ENCODE measurements at regions not wholly inside any gene's neighbourhood (a gene's known extent, or its start where the extent isn't known, plus 50 kb on each side); places are given as distances from the start of the nearest gene placed in this dataset.

DNA sequence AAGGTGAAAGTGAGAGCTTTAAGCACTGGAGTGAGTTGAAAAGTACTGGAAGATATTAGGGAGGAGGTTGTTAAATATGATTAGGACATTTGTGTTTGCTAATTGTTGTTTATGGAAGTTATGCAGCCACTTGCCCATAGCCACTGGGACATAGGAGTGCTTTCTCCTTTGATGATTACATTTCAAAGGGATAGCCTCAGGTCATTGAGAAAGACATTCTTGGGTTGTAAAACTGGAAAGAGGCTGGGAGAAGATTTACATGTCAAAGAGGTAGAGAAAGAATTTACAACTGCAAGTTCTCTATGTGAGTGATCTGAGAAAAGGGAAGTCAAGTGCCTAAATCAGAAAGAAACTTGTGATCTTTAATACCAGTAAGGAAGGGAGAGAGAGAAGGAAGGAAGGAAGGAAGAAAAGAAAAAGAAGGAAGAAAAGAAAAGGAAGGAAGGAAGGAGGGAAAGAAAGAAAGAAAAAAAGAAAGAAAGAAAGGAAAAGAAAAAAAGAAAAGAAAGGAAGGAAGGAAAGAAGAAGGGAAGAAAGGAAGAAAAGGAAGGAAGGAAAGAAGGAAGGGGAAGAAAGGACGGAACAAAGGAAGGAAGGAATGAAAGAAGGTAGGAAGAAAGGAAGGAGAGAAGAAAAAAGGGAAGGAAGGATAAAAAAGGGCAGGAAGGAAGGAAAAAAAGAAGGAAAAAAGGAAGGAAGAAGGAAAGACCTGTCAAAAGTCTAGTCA is 284.6 kb upstream of the DPYD start:
- no peak for TF ChIP-seq ZNF221 (tag by site-specific recombination; IDR thresholded peaks at IDR 0.05; ENCODE audit: borderline replicate concordance)
- TF ChIP-seq ZNF366 (tag by site-specific recombination; conservative IDR thresholded peaks at IDR 0.05) = peak; percentile 85
- no peak for TF ChIP-seq ZNF548 (tag by site-specific recombination; IDR thresholded peaks at IDR 0.05)
- ChIA-PET CTCF (no interaction called here), POLR2A (no interaction called here)
- Histone ChIP-seq H3K36me3 (ENCODE audit: control insufficient read depth in 2 of 2, insufficient read depth in 1 of 2, low read length in 2 of 2) (no peaks in the 10 kb centered on the region), H3K4me1 (ENCODE audit: control insufficient read depth, insufficient read depth, low read length) (no peaks in the 10 kb centered on the region), H3K4me3 (ENCODE audit: low read depth, low read length) (no peak overlapping the region), H3K27ac (ENCODE audit: extremely low read depth, low read depth, low read length) (no peak overlapping the region), H3K9me3 (ENCODE audit: control insufficient read depth, insufficient read depth, low read depth, low read length) (no peaks in the 10 kb centered on the region)

- POLR2A ChIA-PET = no interaction called here
- TF ChIP-seq ZNF626 (tag by site-specific recombination; IDR thresholded peaks at IDR 0.05) (no peak), ZNF529 (tag by site-specific recombination; IDR thresholded peaks at IDR 0.05; ENCODE audit: insufficient replicate concordance) (no peak), OVOL3 (tag by site-specific recombination; IDR thresholded peaks at IDR 0.05) (no peak), SP3 (tag by site-specific recombination; IDR thresholded peaks at IDR 0.05) (no peak), SCRT2 (tag by site-specific recombination; IDR thresholded peaks at IDR 0.05) (no peak), ZNF426 (tag by site-specific recombination; IDR thresholded peaks at IDR 0.05) (no peak), ZNF169 (tag by site-specific recombination; IDR thresholded peaks at IDR 0.05) (no peak), ZFP37 (tag by site-specific recombination; IDR thresholded peaks at IDR 0.05) (no peak), ZNF629 (tag by site-specific recombination; IDR thresholded peaks at IDR 0.05) (no peak), ZNF311 (tag by site-specific recombination; IDR thresholded peaks at IDR 0.05; ENCODE audit: borderline replicate concordance) (no peak), ZNF776 (tag by site-specific recombination; IDR thresholded peaks at IDR 0.05; ENCODE audit: borderline replicate concordance) (no peak), ZFHX2 (tag by site-specific recombination; conservative IDR thresholded peaks at IDR 0.05) (no peak)
- TF ChIP-seq, protein P1, sequence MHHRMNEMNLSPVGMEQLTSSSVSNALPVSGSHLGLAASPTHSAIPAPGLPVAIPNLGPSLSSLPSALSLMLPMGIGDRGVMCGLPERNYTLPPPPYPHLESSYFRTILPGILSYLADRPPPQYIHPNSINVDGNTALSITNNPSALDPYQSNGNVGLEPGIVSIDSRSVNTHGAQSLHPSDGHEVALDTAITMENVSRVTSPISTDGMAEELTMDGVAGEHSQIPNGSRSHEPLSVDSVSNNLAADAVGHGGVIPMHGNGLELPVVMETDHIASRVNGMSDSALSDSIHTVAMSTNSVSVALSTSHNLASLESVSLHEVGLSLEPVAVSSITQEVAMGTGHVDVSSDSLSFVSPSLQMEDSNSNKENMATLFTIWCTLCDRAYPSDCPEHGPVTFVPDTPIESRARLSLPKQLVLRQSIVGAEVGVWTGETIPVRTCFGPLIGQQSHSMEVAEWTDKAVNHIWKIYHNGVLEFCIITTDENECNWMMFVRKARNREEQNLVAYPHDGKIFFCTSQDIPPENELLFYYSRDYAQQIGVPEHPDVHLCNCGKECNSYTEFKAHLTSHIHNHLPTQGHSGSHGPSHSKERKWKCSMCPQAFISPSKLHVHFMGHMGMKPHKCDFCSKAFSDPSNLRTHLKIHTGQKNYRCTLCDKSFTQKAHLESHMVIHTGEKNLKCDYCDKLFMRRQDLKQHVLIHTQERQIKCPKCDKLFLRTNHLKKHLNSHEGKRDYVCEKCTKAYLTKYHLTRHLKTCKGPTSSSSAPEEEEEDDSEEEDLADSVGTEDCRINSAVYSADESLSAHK (tag by site-specific recombination; IDR thresholded peaks at IDR 0.05) = no peak
- TF ChIP-seq, protein P2, sequence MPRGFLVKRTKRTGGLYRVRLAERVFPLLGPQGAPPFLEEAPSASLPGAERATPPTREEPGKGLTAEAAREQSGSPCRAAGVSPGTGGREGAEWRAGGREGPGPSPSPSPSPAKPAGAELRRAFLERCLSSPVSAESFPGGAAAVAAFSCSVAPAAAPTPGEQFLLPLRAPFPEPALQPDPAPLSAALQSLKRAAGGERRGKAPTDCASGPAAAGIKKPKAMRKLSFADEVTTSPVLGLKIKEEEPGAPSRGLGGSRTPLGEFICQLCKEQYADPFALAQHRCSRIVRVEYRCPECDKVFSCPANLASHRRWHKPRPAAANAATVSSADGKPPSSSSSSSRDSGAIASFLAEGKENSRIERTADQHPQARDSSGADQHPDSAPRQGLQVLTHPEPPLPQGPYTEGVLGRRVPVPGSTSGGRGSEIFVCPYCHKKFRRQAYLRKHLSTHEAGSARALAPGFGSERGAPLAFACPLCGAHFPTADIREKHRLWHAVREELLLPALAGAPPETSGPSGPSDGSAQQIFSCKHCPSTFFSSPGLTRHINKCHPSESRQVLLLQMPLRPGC (tag by site-specific recombination; IDR thresholded peaks at IDR 0.05) = no peak
- no peaks in the 10 kb centered on the region for H3K4me1 ChIP-seq (ENCODE audit: control insufficient read depth, insufficient read depth, low read length)
- H3K9me3 ChIP-seq (ENCODE audit: control insufficient read depth, insufficient read depth, low read depth, low read length) = no peaks in the 10 kb centered on the region
- no peaks in the 10 kb centered on the region for H3K36me3 ChIP-seq (ENCODE audit: control insufficient read depth in 2 of 2, insufficient read depth in 1 of 2, low read length in 2 of 2)
- CTCF ChIA-PET = no interaction called here
- H3K27ac ChIP-seq (ENCODE audit: extremely low read depth, low read depth, low read length) = no peak overlapping the region
- H3K4me3 ChIP-seq (ENCODE audit: low read depth, low read length) = no peak overlapping the region
These were observed 282.6 kb upstream of the DPYD start for GRCh38 chr1:98203466-98203865.

- Histone ChIP-seq H3K4me3 (ENCODE audit: low read depth, low read length) (no peak overlapping the region), H3K27ac (ENCODE audit: extremely low read depth, low read depth, low read length) (no peak overlapping the region), H3K4me1 (ENCODE audit: control insufficient read depth, insufficient read depth, low read length) (no peaks in the 10 kb centered on the region), H3K36me3 (ENCODE audit: control insufficient read depth in 2 of 2, insufficient read depth in 1 of 2, low read length in 2 of 2) (no peaks in the 10 kb centered on the region), H3K9me3 (ENCODE audit: control insufficient read depth, insufficient read depth, low read depth, low read length) (no peaks in the 10 kb centered on the region)
- CTCF ChIA-PET = interaction anchor here (0.5 kb wide), 1 partner anchor 322 kb away, joined by 4 read pairs; no protein-coding TSS in a partner anchor
- POLR2A ChIA-PET = no interaction called here
- TF ChIP-seq ZNF26 (tag by site-specific recombination; IDR thresholded peaks at IDR 0.05) = no peak
- no peak for TF ChIP-seq ZNF76 (tag by site-specific recombination; IDR thresholded peaks at IDR 0.05; ENCODE audit: borderline replicate concordance, low read depth)
- TF ChIP-seq, protein P1 (tag by site-specific recombination; IDR thresholded peaks at IDR 0.05) = no peak
- TF ChIP-seq RBAK (tag by site-specific recombination; IDR thresholded peaks at IDR 0.05) = no peak
- no peak for TF ChIP-seq EGR2 (tag by site-specific recombination; IDR thresholded peaks at IDR 0.05; ENCODE audit: low read depth)
- TF ChIP-seq ZNF324 (tag by site-specific recombination; IDR thresholded peaks at IDR 0.05) = no peak
- no peak for TF ChIP-seq ZNF677 (tag by site-specific recombination; IDR thresholded peaks at IDR 0.05)
- TF ChIP-seq ZNF549 (tag by site-specific recombination; IDR thresholded peaks at IDR 0.05) = no peak
- TF ChIP-seq ZNF571 (tag by site-specific recombination; IDR thresholded peaks at IDR 0.05) = no peak
These were observed 280.8 kb upstream of the DPYD start for GRCh38 chr1:98201666-98202081.
